ENCODE measurements at regions not wholly inside any gene's neighbourhood (a gene's known extent, or its start where the extent isn't known, plus 50 kb on each side); places are given as distances from the start of the nearest gene placed in this dataset.

DNA sequence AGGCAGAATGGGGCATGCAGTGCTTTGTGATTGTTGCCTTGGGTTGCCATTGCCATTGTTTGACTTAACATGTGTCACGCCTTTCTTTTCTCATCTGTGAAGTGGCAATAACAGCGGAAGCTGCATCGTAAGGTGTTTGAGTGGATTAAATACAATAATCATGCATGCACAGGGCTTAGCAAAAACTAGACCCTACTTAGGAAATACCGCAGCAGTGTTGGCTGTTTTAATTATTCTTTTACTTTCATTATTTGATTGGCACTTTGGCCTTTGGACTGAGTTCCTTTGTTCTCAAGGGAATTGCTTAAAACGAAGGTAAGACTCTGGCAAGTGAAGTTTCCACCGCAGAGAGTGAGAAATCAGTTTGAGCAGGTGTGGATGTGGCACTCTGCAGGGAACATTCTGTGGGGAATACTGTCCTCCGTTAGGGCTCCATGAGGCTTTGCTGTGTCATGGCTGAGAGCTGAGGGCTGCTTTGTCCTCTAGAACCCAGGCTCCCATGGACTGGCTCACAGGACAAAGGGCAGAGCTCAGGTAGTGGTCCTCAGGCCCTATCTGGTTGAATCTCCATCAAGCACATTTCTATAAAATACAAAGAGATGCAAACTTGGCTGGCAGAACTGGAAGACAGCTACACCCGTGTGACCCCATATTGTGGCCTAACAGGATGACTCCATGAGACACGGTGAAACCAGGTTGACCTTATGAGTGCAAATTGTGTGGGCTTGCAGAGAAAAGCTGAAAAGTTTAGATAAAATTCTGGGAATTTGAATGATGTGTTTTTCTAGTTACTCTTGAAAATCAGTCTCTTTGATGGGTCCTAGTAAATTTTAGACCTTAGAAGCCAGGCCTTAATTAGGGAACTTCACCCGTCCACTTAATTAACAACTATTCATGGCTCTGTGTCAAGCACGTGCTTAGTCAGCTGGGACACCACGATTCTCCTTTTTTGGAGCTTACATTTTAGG is 407.2 kb downstream of the KCNRG start:
- H3K27ac ChIP-seq (ENCODE audit: insufficient read depth, low read length) = no peak overlapping the region
- TF ChIP-seq, protein P1, sequence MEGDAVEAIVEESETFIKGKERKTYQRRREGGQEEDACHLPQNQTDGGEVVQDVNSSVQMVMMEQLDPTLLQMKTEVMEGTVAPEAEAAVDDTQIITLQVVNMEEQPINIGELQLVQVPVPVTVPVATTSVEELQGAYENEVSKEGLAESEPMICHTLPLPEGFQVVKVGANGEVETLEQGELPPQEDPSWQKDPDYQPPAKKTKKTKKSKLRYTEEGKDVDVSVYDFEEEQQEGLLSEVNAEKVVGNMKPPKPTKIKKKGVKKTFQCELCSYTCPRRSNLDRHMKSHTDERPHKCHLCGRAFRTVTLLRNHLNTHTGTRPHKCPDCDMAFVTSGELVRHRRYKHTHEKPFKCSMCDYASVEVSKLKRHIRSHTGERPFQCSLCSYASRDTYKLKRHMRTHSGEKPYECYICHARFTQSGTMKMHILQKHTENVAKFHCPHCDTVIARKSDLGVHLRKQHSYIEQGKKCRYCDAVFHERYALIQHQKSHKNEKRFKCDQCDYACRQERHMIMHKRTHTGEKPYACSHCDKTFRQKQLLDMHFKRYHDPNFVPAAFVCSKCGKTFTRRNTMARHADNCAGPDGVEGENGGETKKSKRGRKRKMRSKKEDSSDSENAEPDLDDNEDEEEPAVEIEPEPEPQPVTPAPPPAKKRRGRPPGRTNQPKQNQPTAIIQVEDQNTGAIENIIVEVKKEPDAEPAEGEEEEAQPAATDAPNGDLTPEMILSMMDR (conservative IDR thresholded peaks at IDR 0.05 in 1 of 2, IDR thresholded peaks at IDR 0.05 in 1 of 2; ENCODE audit: low read depth in 1 of 2, low read length in 2 of 2) = no peak
- TF ChIP-seq EZH2 (IDR thresholded peaks at IDR 0.05; ENCODE audit: low read length, missing control alignments) = no peak
- no peaks in the 10 kb centered on the region for H3K27me3 ChIP-seq (ENCODE audit: control insufficient read depth, insufficient read depth, low read length)
- peaks cover 16% of the 10 kb centered on the region for H3K4me1 ChIP-seq (ENCODE audit: control insufficient read depth, extremely low read depth, insufficient read depth, low read length)
- H3K9ac ChIP-seq (ENCODE audit: insufficient read depth, low read length) = no peak overlapping the region
- H3K4me2 ChIP-seq (ENCODE audit: extremely low read depth, insufficient read depth, low read length) = no peak overlapping the region
- no peaks in the 10 kb centered on the region for H3K36me3 ChIP-seq (ENCODE audit: control insufficient read depth, insufficient read depth, low read length)
- no peak for DNase-seq (ENCODE audit: low read depth in 2 of 2)
- H2AFZ ChIP-seq (ENCODE audit: low read length) = no peak overlapping the region
- H3K4me3 ChIP-seq (replicated peaks in 1 of 4; ENCODE audit: control extremely low read depth in 1 of 4, insufficient read depth in 1 of 4, low read depth in 3 of 4, low read length in 4 of 4) = no peak overlapping the region
- H3K9me3 ChIP-seq (ENCODE audit: control insufficient read depth, insufficient read depth, low read depth, low read length) = no peaks in the 10 kb centered on the region
- no peaks in the 10 kb centered on the region for H3K79me2 ChIP-seq (ENCODE audit: control insufficient read depth, insufficient read depth, low read length)
- H4K20me1 ChIP-seq (ENCODE audit: control insufficient read depth, extremely low read depth, insufficient read depth, low read length) = no peaks in the 10 kb centered on the region

DNA sequence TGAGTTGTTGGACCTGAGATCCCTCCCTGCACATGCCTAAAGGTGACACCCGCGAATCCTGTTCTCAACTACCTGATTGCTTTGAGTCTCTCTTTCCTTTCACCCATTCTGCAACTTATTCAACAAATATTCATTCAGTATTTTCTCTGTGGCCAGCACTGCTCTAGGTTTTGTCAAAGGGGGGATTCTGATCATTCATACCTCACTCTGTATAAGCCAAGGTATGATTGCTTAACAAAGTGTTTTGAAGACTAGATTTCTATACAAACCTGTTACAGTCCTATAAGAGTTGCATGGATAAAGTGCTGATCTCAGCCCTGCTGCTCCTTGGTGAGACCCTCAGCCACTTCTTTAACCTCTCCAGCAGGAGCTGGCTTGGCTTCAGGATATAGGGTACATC is 409.7 kb downstream of the KCNRG start:
- no peak overlapping the region for H3K4me3 ChIP-seq (replicated peaks in 1 of 4; ENCODE audit: control extremely low read depth in 1 of 4, insufficient read depth in 1 of 4, low read depth in 3 of 4, low read length in 4 of 4)
- H3K4me1 ChIP-seq (ENCODE audit: control insufficient read depth, extremely low read depth, insufficient read depth, low read length) = peaks cover 10% of the 10 kb centered on the region
- no peaks in the 10 kb centered on the region for H3K36me3 ChIP-seq (ENCODE audit: control insufficient read depth, insufficient read depth, low read length)
- TF ChIP-seq, protein P1 (conservative IDR thresholded peaks at IDR 0.05 in 1 of 2, IDR thresholded peaks at IDR 0.05 in 1 of 2; ENCODE audit: low read depth in 1 of 2, low read length in 2 of 2) = no peak
- no peak for TF ChIP-seq EZH2 (IDR thresholded peaks at IDR 0.05; ENCODE audit: low read length, missing control alignments)
- H3K4me2 ChIP-seq (ENCODE audit: extremely low read depth, insufficient read depth, low read length) = no peak overlapping the region
- no peaks in the 10 kb centered on the region for H4K20me1 ChIP-seq (ENCODE audit: control insufficient read depth, extremely low read depth, insufficient read depth, low read length)
- no peaks in the 10 kb centered on the region for H3K27me3 ChIP-seq (ENCODE audit: control insufficient read depth, insufficient read depth, low read length)
- H2AFZ ChIP-seq (ENCODE audit: low read length) = no peak overlapping the region
- DNase-seq (ENCODE audit: low read depth in 2 of 2) = no peak
- H3K9ac ChIP-seq (ENCODE audit: insufficient read depth, low read length) = no peak overlapping the region
- no peak overlapping the region for H3K27ac ChIP-seq (ENCODE audit: insufficient read depth, low read length)
- no peaks in the 10 kb centered on the region for H3K9me3 ChIP-seq (ENCODE audit: control insufficient read depth, insufficient read depth, low read depth, low read length)
- no peaks in the 10 kb centered on the region for H3K79me2 ChIP-seq (ENCODE audit: control insufficient read depth, insufficient read depth, low read length)

DNA sequence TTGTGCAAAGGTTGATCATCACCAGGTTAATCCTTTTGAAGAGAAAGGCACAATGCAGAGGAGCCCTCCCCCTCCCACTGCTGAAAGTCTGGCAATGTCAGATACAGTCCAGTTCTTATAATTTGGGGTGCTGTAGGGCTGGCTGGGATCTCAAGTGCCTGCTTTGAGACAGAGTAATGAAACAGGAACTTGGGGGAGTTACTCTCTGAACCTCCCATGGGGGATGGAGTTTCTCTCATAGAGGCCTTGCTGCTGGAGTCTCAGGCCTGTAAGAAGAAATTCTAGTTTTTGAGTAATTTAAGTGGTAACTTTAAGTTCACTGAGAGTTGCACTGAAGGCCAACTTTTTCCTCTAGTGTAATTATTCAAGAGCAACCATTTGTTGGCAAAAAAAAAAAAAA is 410.5 kb downstream of the KCNRG start:
- Histone ChIP-seq H3K79me2 (ENCODE audit: control insufficient read depth, insufficient read depth, low read length) (no peaks in the 10 kb centered on the region), H4K20me1 (ENCODE audit: control insufficient read depth, extremely low read depth, insufficient read depth, low read length) (no peaks in the 10 kb centered on the region), H3K4me1 (ENCODE audit: control insufficient read depth, extremely low read depth, insufficient read depth, low read length) (peaks cover 10% of the 10 kb centered on the region), H3K27ac (ENCODE audit: insufficient read depth, low read length) (no peak overlapping the region), H3K36me3 (ENCODE audit: control insufficient read depth, insufficient read depth, low read length) (no peaks in the 10 kb centered on the region), H3K4me3 (replicated peaks in 1 of 4; ENCODE audit: control extremely low read depth in 1 of 4, insufficient read depth in 1 of 4, low read depth in 3 of 4, low read length in 4 of 4) (no peak overlapping the region), H3K27me3 (ENCODE audit: control insufficient read depth, insufficient read depth, low read length) (no peaks in the 10 kb centered on the region), H3K4me2 (ENCODE audit: extremely low read depth, insufficient read depth, low read length) (no peak overlapping the region), H2AFZ (ENCODE audit: low read length) (no peak overlapping the region), H3K9ac (ENCODE audit: insufficient read depth, low read length) (no peak overlapping the region), H3K9me3 (ENCODE audit: control insufficient read depth, insufficient read depth, low read depth, low read length) (no peaks in the 10 kb centered on the region)
- TF ChIP-seq, protein P1 (conservative IDR thresholded peaks at IDR 0.05 in 1 of 2, IDR thresholded peaks at IDR 0.05 in 1 of 2; ENCODE audit: low read depth in 1 of 2, low read length in 2 of 2) = no peak
- TF ChIP-seq EZH2 (IDR thresholded peaks at IDR 0.05; ENCODE audit: low read length, missing control alignments) = no peak
- DNase-seq (ENCODE audit: low read depth in 2 of 2) = no peak

All from fibroblast of lung (primary cell).